CD14-positive monocyte (primary cell): ENCODE measurements at regions not wholly inside any gene's neighbourhood (a gene's known extent, or its start where the extent isn't known, plus 50 kb on each side); places are given as distances from the start of the nearest gene placed in this dataset.

ENCODE experiments used
- DNase-seq, 3 donors: peaks; one replicate each; pipeline ENCODE4 v3.0.0-alpha.2; 2011 to 2022
- H2AFZ ChIP-seq: 2 replicates; pipeline ENCODE4 v1.6.0; 2012; ENCODE audit warnings: mild to moderate bottlenecking, low read depth, low read length, inconsistent platforms; ENCODE audit not compliant: insufficient read depth, poor library complexity, severe bottlenecking
- H3K27ac ChIP-seq, 2 donors: 1 replicate in 1 of 2; 2 replicates in 1 of 2; pipeline ENCODE4 v1.5.1; 2012 to 2013; ENCODE audit warnings: low read length in 2 of 2, control low read depth in 1 of 2, inconsistent platforms in 1 of 2, low read depth in 1 of 2, mild to moderate bottlenecking in 1 of 2
- H3K27me3 ChIP-seq, 2 donors: one replicate each; pipeline versions ENCODE4 v1.6.0 to v1.6.1; 2011 to 2013; ENCODE audit warnings: low read length in 2 of 2; ENCODE audit not compliant: control insufficient read depth in 2 of 2, insufficient read depth in 2 of 2
- H3K36me3 ChIP-seq, 2 donors: replicated peaks in 1 of 2; 1 replicate in 1 of 2; 2 replicates in 1 of 2; pipeline versions ENCODE4 v1.5.1 to v1.6.1; 2012 to 2013; ENCODE audit warnings: low read length in 2 of 2, control low read depth in 1 of 2, inconsistent platforms in 1 of 2, mild to moderate bottlenecking in 1 of 2; ENCODE audit not compliant: insufficient read depth in 2 of 2, control insufficient read depth in 1 of 2
- H3K4me1 ChIP-seq, 2 donors: 1 replicate in 1 of 2; 2 replicates in 1 of 2; pipeline versions ENCODE4 v1.5.1 to v1.6.1; 2012 to 2013; ENCODE audit warnings: low read length in 2 of 2, control low read depth in 1 of 2, inconsistent platforms in 1 of 2, mild to moderate bottlenecking in 1 of 2, moderate library complexity in 1 of 2; ENCODE audit not compliant: insufficient read depth in 2 of 2, control insufficient read depth in 1 of 2
- H3K4me2 ChIP-seq: replicated peaks from 2 replicates; pipeline ENCODE3; 2012; ENCODE audit warnings: low read length, moderate library complexity, mild to moderate bottlenecking; ENCODE audit not compliant: poor library complexity, severe bottlenecking; ENCODE audit errors: extremely low read depth
- H3K4me3 ChIP-seq, 3 experiments: fragments of 200-600 bp in 1 of 3; sonication (generic) in 1 of 3; replicated peaks in 1 of 3; 1 replicate in 2 of 3; 2 replicates in 1 of 3; pipeline ENCODE4 v1.5.1; 2011 to 2013; ENCODE audit warnings: low read length in 3 of 3, mild to moderate bottlenecking in 3 of 3, control low read depth in 2 of 3, low read depth in 2 of 3, inconsistent platforms in 1 of 3, moderate library complexity in 1 of 3
- H3K79me2 ChIP-seq: 2 replicates; pipeline ENCODE4 v1.6.0; 2012; ENCODE audit warnings: mild to moderate bottlenecking, control low read depth, inconsistent platforms, low read length, moderate library complexity; ENCODE audit not compliant: insufficient read depth
- H3K9ac ChIP-seq: 2 replicates; pipeline ENCODE4 v1.6.0; 2017; ENCODE audit warnings: low read length, mild to moderate bottlenecking; ENCODE audit not compliant: insufficient read depth, poor library complexity, severe bottlenecking
- H3K9me3 ChIP-seq, 2 donors: replicated peaks in 1 of 2; 1 replicate in 1 of 2; 2 replicates in 1 of 2; pipeline versions ENCODE4 v1.5.1 to v1.6.1; 2012 to 2013; ENCODE audit warnings: low read length in 2 of 2, control low read depth in 1 of 2; ENCODE audit not compliant: control insufficient read depth in 1 of 2, insufficient read depth in 1 of 2
- H4K20me1 ChIP-seq: 2 replicates; pipeline ENCODE4 v1.6.0; 2012; ENCODE audit warnings: mild to moderate bottlenecking, low read length, control low read depth, moderate library complexity; ENCODE audit not compliant: insufficient read depth
- H3K27ac Mint-ChIP-seq, 7 donors: one replicate each; pipeline ENCODE4 v1.8.0; 2020; ENCODE audit warnings: mild to moderate bottlenecking in 7 of 7, mixed read lengths in 7 of 7, moderate library complexity in 6 of 7, inconsistent platforms in 2 of 7
- H3K27me3 Mint-ChIP-seq, 3 donors: one replicate each; pipeline ENCODE4 v1.8.0; 2021 to 2022; ENCODE audit warnings: low read depth in 3 of 3, mild to moderate bottlenecking in 3 of 3, mixed read lengths in 3 of 3, moderate library complexity in 3 of 3, inconsistent platforms in 1 of 3
- H3K36me3 Mint-ChIP-seq, 2 donors: one replicate each; pipeline ENCODE4 v1.8.0; 2020; ENCODE audit warnings: mixed read lengths in 2 of 2, inconsistent platforms in 1 of 2, mild to moderate bottlenecking in 1 of 2
- H3K4me1 Mint-ChIP-seq: one replicate; pipeline ENCODE4 v1.8.0; 2020; ENCODE audit warnings: mild to moderate bottlenecking, mixed read lengths
- H3K4me3 Mint-ChIP-seq, 2 donors: one replicate each; pipeline ENCODE4 v1.8.0; 2020; ENCODE audit warnings: mild to moderate bottlenecking in 2 of 2, mixed read lengths in 2 of 2, moderate library complexity in 1 of 2
- H3K9me3 Mint-ChIP-seq, 7 donors: one replicate each; pipeline ENCODE4 v1.8.0; 2020 to 2022; ENCODE audit warnings: mixed read lengths in 7 of 7, mild to moderate bottlenecking in 6 of 7, moderate library complexity in 6 of 7, inconsistent platforms in 2 of 7
- CTCF ChIP-seq: fragments of 200-600 bp; IDR thresholded peaks from one replicate; pipeline ENCODE4 v1.8.0; 2022; ENCODE audit warnings: antibody characterized with exemption, mild to moderate bottlenecking
- WGBS: methylation state at CpG from one replicate; pipeline ENCODE4 v1.1.5; 2013; ENCODE audit warnings: missing lambda C conversion rate; ENCODE audit not compliant: insufficient coverage; 5-methylcytosine and 5-hydroxymethylcytosine counted together
- intact Hi-C, 2 donors: fragments of 100-400 bp; cut with micrococcal nuclease; formaldehyde crosslinking; loops; one replicate each; pipeline versions ENCODE4 v1.15.0 to v1.15.1; 2023

DNA sequence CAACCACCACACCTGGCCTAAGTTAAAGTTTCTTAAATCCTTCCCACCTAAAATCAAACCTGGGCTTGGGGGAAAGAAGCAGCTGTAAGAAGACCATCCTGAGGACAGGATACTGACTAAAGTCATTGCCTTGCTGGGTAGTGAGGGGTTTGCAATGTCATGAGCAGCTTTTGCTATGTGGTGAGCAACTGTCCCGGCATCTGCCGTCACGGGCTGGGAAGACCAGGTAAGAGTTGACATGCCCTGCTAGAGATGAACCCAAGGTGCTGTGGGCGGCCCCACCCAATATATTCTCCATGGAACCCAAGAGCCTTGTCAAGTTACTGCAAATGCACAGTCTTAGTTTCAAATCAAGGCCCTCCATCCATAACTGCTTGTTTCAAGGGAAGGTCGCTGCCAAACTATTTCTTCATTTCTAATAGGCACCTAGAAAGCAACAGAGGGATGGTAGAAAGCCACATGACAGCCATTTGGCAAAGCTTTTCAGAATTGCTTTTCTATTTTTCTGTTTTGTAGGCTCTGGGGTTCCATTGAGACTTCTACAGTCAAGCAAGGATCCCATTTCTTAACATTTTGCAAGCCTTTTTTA is 357.8 kb upstream of the JARID2 start:
- no peak overlapping the region for H3K4me3 Mint-ChIP-seq
- H3K4me1 Mint-ChIP-seq = peaks cover 54% of the 10 kb centered on the region
- Histone ChIP-seq H3K9ac (no peak overlapping the region), H3K79me2 (no peaks in the 10 kb centered on the region), H3K9me3 (peaks cover 8 to 14% of the 10 kb centered on the region in 2 donors), H2AFZ (no peak overlapping the region), H3K4me2 (no peak overlapping the region), H4K20me1 (no peaks in the 10 kb centered on the region), H3K36me3 (no peaks in the 10 kb centered on the region), H3K27ac (peak overlapping the region in 1 of 2 donors; percentile 39), H3K27me3 (no peaks in the 10 kb centered on the region), H3K4me1 (peaks cover 41 to 53% of the 10 kb centered on the region in 2 donors), H3K4me3 (no peak overlapping the region)
- peak overlapping the region in 2 of 7 donors; percentile 57 to 71 for H3K27ac Mint-ChIP-seq
- intact Hi-C loops = no loop called here
- H3K27me3 Mint-ChIP-seq = peaks cover 0 to 3% (median 1%) of the 10 kb centered on the region in 3 donors
- H3K36me3 Mint-ChIP-seq = peaks cover 8 to 14% of the 10 kb centered on the region in 2 donors
- WGBS = 98% methylated on average over 5 of the region's 5 CpGs
- DNase-seq = no peak
- TF ChIP-seq CTCF = no peak
- peaks cover 5 to 22% (median 16%) of the 10 kb centered on the region in 7 donors for H3K9me3 Mint-ChIP-seq

- H3K4me3 ChIP-seq = no peak overlapping the region
- Mint-ChIP-seq H3K9me3 (peaks cover 7 to 22% (median 17%) of the 10 kb centered on the region in 7 donors), H3K27ac (peak overlapping the region; percentile 18 to 85 (median 62)), H3K27me3 (peaks cover 0 to 3% (median 1%) of the 10 kb centered on the region in 3 donors), H3K36me3 (peaks cover 8 to 14% of the 10 kb centered on the region in 2 donors), H3K4me1 (peaks cover 49% of the 10 kb centered on the region), H3K4me3 (no peak overlapping the region)
- H3K9ac ChIP-seq = no peak overlapping the region
- no peaks in the 10 kb centered on the region for H3K36me3 ChIP-seq
- H2AFZ ChIP-seq = peak overlapping the region; percentile 14
- DNase-seq = no peak
- H3K79me2 ChIP-seq = no peaks in the 10 kb centered on the region
- H4K20me1 ChIP-seq = no peaks in the 10 kb centered on the region
- peaks cover 37 to 48% of the 10 kb centered on the region in 2 donors for H3K4me1 ChIP-seq
- H3K4me2 ChIP-seq = no peak overlapping the region
- intact Hi-C loops = no loop called here
- H3K9me3 ChIP-seq = peaks cover 8 to 14% of the 10 kb centered on the region in 2 donors
- TF ChIP-seq CTCF = no peak
- no peaks in the 10 kb centered on the region for H3K27me3 ChIP-seq
- peak overlapping the region in 1 of 2 donors; percentile 39 for H3K27ac ChIP-seq
- 100% methylated on average over 3 of the region's 4 CpGs for WGBS
Observed at GRCh38 chr6:14888575-14889000, 357.3 kb upstream of the JARID2 start.
